Limb (tissue), 2 donors: ENCODE measurements at regions not wholly inside any gene's neighbourhood (a gene's known extent, or its start where the extent isn't known, plus 50 kb on each side); places are given as distances from the start of the nearest gene placed in this dataset.
A peak's percentile ranks its signal among the peaks of the same experiment; 100 is the strongest.

Source experiments
- DNase-seq, 2 donors: peaks; one replicate each; pipeline ENCODE4 v3.0.0-alpha.2; 2016; ENCODE audit errors: extremely low spot score in 2 of 2

- DNase-seq: no peak
Observed at GRCh38 chr5:152990217-152990616, 500.3 kb upstream of the GRIA1 start.

GRCh38 chr5:152990649-152991048 lies 499.8 kb upstream of the GRIA1 start:
- DNase-seq: no peak

GRCh38 chr5:152994033-152994680 lies 496.3 kb upstream of the GRIA1 start:
- DNase-seq: no peak

- no peak for DNase-seq
Observed at GRCh38 chr5:152995214-152995725, 495.2 kb upstream of the GRIA1 start.

- no peak for DNase-seq
Observed at GRCh38 chr5:153005711-153006110, 484.8 kb upstream of the GRIA1 start.

- no peak for DNase-seq
Observed at GRCh38 chr5:153006681-153007080, 483.8 kb upstream of the GRIA1 start.

GRCh38 chr5:153014194-153014593 lies 476.3 kb upstream of the GRIA1 start:
- DNase-seq: no peak

GRCh38 chr5:153018121-153018520 lies 472.3 kb upstream of the GRIA1 start:
- DNase-seq: no peak

- DNase-seq: no peak
Observed at GRCh38 chr5:153030755-153031725, 459.4 kb upstream of the GRIA1 start.

GRCh38 chr5:153039501-153039900 lies 451.0 kb upstream of the GRIA1 start:
- no peak for DNase-seq

- DNase-seq: no peak
Observed at GRCh38 chr5:153043886-153044285, 446.6 kb upstream of the GRIA1 start.

- no peak for DNase-seq
Observed at GRCh38 chr5:153050496-153051179, 439.8 kb upstream of the GRIA1 start.

- DNase-seq: no peak
Observed at GRCh38 chr5:153066281-153066680, 424.2 kb upstream of the GRIA1 start.

- DNase-seq: no peak
Observed at GRCh38 chr5:153067869-153068268, 422.6 kb upstream of the GRIA1 start.

- DNase-seq: no peak
Observed at GRCh38 chr5:153079396-153079795, 411.1 kb upstream of the GRIA1 start.

GRCh38 chr5:153080940-153081339 lies 409.5 kb upstream of the GRIA1 start:
- peak in 1 of 2 donors; percentile 4 for DNase-seq

- no peak for DNase-seq
Observed at GRCh38 chr5:153081385-153081784, 409.1 kb upstream of the GRIA1 start.

GRCh38 chr5:153084511-153084910 lies 406.0 kb upstream of the GRIA1 start:
- no peak for DNase-seq

- no peak for DNase-seq
Observed at GRCh38 chr5:153086486-153086885, 404.0 kb upstream of the GRIA1 start.

- no peak for DNase-seq
Observed at GRCh38 chr5:153088538-153088937, 401.9 kb upstream of the GRIA1 start.

- no peak for DNase-seq
Observed at GRCh38 chr5:153094333-153094732, 396.1 kb upstream of the GRIA1 start.

GRCh38 chr5:153096381-153096780 lies 394.1 kb upstream of the GRIA1 start:
- DNase-seq: no peak
